ENCODE measurements at regions not wholly inside any gene's neighbourhood (a gene's known extent, or its start where the extent isn't known, plus 50 kb on each side); places are given as distances from the start of the nearest gene placed in this dataset.

GRCh38 chr12:83197483-83197914 lies 510.8 kb downstream of the TMTC2 start (continued):
- no peak for TF ChIP-seq USF2 (IDR thresholded peaks at IDR 0.05; ENCODE audit: low read length)
- no peak for TF ChIP-seq EP300 (IDR thresholded peaks at IDR 0.05; ENCODE audit: borderline replicate concordance in 1 of 2, low read depth in 2 of 2, low read length in 2 of 2)
- no peak for TF ChIP-seq BCL11A (IDR thresholded peaks at IDR 0.05; ENCODE audit: low read depth in 2 of 2, low read length in 2 of 2)
- no peak for TF ChIP-seq CHD2 (IDR thresholded peaks at IDR 0.05; ENCODE audit: low read length)
- no peak for TF ChIP-seq E2F6 (IDR thresholded peaks at IDR 0.05)
- TF ChIP-seq SP1 (IDR thresholded peaks at IDR 0.05; ENCODE audit: low read depth, low read length) = 0 out of 2 replicates have a peak, but pooled peaks have one; percentile 54
- no peak for TF ChIP-seq CTBP2 (IDR thresholded peaks at IDR 0.05; ENCODE audit: borderline replicate concordance, insufficient read depth, insufficient read length, low read length)
- no peak for TF ChIP-seq SP4 (IDR thresholded peaks at IDR 0.05; ENCODE audit: low read length)
- TF ChIP-seq MAX (IDR thresholded peaks at IDR 0.05) = no peak
- no peak for TF ChIP-seq POLR2A (IDR thresholded peaks at IDR 0.05; ENCODE audit: control extremely low read depth in 1 of 2, low read depth in 2 of 2, low read length in 2 of 2)
- TF ChIP-seq SUZ12 (IDR thresholded peaks at IDR 0.05; ENCODE audit: low read length) = no peak
- no peak for TF ChIP-seq SRF (IDR thresholded peaks at IDR 0.05; ENCODE audit: low read depth, low read length)
- TF ChIP-seq SIX5 (IDR thresholded peaks at IDR 0.05; ENCODE audit: low read depth, low read length) = no peak
- no peak for TF ChIP-seq BACH1 (IDR thresholded peaks at IDR 0.05; ENCODE audit: low read length)
- no peak for TF ChIP-seq ATF3 (IDR thresholded peaks at IDR 0.05; ENCODE audit: insufficient read depth, low read depth, low read length)
- TF ChIP-seq SIRT6 (IDR thresholded peaks at IDR 0.05; ENCODE audit: low read length) = no peak
- no peak for TF ChIP-seq SAP30 (IDR thresholded peaks at IDR 0.05; ENCODE audit: insufficient read depth, insufficient replicate concordance, low read length)
- no peak for TF ChIP-seq RXRA (IDR thresholded peaks at IDR 0.05; ENCODE audit: insufficient read depth, low read depth, low read length)
- no peak for TF ChIP-seq GTF2F1 (IDR thresholded peaks at IDR 0.05; ENCODE audit: borderline replicate concordance, low read depth, low read length)
- no peak for TF ChIP-seq NANOG (IDR thresholded peaks at IDR 0.05; ENCODE audit: insufficient read depth, low read depth, low read length, poor library complexity, severe bottlenecking)
- no peak for TF ChIP-seq CREB1 (IDR thresholded peaks at IDR 0.05)
- TF ChIP-seq RBBP5 (IDR thresholded peaks at IDR 0.05; ENCODE audit: borderline replicate concordance, low read depth, low read length) = peak; percentile 63; the same call in 1 of the 2 replicates
- peak; percentile 7; the same call in 1 of the 2 replicates for TF ChIP-seq MAFK (IDR thresholded peaks at IDR 0.05; ENCODE audit: low read depth, low read length)

Measured in H1 (cell line).